ENCODE measurements at regions not wholly inside any gene's neighbourhood (a gene's known extent, or its start where the extent isn't known, plus 50 kb on each side); places are given as distances from the start of the nearest gene placed in this dataset.
"Not testable (repeated sequence)": the region's sequence is repeated elsewhere in the genome, so short reads cannot be mapped to it uniquely, and the experiment has no call there.

- DNase-seq (ENCODE audit: low read depth, low spot score): no peak
Observed at GRCh38 chr4:29259556-29259955, 1460.6 kb upstream of the PCDH7 start.

DNA sequence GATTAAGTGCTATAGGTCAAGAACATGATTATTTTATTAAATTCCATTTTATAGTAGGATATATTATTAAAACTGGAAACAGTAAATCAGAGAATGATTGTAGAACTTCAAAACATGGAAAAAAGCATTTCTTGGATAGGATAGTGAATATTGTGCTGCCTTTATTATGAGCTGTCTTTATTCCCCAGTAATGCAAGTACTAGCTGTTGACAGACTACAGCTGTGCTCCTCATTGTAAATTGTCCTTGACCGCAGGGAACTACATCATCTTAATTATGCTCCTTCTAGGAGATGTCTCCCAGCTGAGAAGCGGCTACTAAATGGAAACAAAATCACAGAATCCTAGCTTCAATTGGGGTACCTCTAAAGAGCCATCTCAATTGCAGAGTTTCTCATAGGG is 1457.2 kb upstream of the PCDH7 start:
- no peak for DNase-seq (ENCODE audit: low read depth, low spot score)

GRCh38 chr4:29276150-29276549 is 1444.0 kb upstream of the PCDH7 start:
- no peak for DNase-seq (ENCODE audit: low read depth, low spot score)

GRCh38 chr4:29277381-29277780 is 1442.8 kb upstream of the PCDH7 start:
- DNase-seq (ENCODE audit: low read depth, low spot score): no peak

- DNase-seq (ENCODE audit: low read depth, low spot score): no peak
Observed at GRCh38 chr4:29278585-29278984, 1441.6 kb upstream of the PCDH7 start.

- no peak for DNase-seq (ENCODE audit: low read depth, low spot score)
Observed at GRCh38 chr4:29289118-29289517, 1431.1 kb upstream of the PCDH7 start.

GRCh38 chr4:29295280-29295679 is 1424.9 kb upstream of the PCDH7 start:
- no peak for DNase-seq (ENCODE audit: low read depth, low spot score)

DNA sequence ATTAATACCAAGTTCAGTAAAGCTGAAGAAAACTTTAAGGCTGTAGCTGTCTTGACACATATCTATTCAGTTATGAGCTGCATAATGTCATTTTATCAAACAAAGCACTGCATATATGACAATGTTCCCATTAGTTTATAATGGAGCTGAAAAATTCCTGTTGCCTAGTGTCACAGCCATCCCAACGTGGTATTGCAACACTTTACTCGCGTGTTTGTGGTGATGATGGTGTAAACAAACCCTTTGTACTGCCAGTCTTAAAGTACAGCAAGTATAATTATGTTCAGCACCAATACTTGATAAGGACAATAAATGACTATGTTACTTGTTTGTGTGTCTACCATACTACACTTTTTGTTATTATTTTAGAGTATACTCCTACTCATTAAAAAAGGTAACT is 1415.6 kb upstream of the PCDH7 start:
- DNase-seq (ENCODE audit: low read depth, low spot score): no peak

- no peak for DNase-seq (ENCODE audit: low read depth, low spot score)
Observed at GRCh38 chr4:29307256-29307655, 1412.9 kb upstream of the PCDH7 start.

- DNase-seq (ENCODE audit: low read depth, low spot score): no peak
Observed at GRCh38 chr4:29307755-29308154, 1412.4 kb upstream of the PCDH7 start.

- no peak for DNase-seq (ENCODE audit: low read depth, low spot score)
Observed at GRCh38 chr4:29309050-29309449, 1411.1 kb upstream of the PCDH7 start.

DNA sequence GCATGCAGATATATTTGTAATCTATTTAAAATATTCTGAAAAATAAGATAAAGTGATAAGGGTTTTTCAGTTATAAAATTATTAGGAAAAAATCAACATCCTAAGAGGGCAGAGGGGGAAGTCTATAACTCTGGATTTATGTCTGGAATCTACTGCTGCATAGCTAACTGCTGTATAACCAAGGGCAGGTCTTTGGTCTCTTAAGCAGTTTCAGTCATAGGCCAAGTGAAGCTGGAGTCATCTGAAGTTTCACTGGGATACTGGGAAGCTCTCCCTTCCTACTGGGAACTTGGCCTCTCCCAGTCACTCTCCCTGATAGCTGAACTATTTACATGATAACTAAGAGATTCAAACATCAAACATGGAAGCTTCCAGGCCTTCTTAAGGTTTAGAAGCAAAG is 1409.9 kb upstream of the PCDH7 start:
- DNase-seq (ENCODE audit: low read depth, low spot score): no peak

- DNase-seq (ENCODE audit: low read depth, low spot score): no peak
Observed at GRCh38 chr4:29311247-29311646, 1408.9 kb upstream of the PCDH7 start.

DNA sequence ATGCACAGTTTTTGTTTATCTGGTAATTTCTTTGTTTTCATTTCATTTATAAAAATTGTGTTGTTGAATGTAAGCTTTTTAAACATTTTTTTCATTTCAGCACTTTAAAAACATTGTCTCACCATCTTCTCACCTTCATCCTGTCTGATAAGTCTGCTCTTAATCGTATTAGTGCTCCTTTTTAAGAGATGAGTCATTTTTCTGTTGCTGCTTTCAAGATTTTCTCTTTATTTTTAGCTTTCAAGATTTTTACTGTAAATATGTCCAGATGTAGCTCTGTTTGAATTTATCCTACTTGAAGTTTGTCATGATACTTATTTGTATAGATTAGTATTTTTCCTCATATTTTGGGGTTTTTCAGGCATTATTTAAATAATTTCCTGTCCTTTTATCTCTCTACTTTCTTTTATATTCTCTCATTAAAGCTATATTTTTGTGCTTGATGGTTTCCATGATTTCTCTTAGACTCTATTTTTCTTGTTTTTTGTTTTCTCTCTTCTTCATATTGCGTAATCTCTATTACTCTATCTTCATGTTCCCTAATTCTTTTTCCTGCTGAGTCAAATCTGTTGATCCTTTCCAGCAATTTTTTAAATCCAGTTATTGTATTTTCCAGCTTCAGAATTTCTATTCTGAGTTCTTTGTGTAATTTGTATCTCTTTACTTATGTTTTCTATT is 1400.4 kb upstream of the PCDH7 start:
- DNase-seq (ENCODE audit: low read depth, low spot score): no peak

DNA sequence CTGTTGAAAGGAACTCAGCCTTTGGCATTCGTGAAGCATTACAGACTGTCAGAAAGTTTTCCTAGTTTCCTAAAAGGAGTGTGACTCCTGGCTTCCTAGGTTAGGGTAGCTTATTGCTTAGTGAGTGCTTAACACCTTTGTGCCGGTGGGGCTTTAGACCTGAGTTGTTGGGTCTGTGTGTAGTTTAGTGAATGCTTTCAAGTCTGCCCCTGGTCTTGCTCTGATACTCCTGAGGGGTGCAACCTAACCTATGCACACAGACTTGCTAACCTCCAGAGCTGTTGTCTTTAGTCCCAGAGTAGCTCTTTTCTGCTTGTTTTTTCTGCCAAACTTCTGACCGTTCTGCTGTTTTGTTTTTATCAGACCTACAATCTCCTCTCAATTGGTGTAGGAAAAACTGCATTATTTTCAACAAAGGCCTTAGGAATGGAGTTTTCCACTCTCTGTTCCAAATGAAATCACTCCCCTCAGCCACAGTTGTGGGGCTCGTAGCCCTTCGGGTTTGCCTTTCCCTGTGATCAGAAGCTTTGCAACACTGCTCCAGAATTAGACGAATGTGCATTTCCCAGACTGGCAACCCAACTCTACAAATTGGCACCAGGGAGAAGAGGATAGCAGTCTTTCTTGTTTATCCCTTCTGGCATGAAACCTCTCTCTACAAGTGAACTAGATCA is 1399.1 kb upstream of the PCDH7 start:
- DNase-seq (ENCODE audit: low read depth, low spot score): no peak

DNA sequence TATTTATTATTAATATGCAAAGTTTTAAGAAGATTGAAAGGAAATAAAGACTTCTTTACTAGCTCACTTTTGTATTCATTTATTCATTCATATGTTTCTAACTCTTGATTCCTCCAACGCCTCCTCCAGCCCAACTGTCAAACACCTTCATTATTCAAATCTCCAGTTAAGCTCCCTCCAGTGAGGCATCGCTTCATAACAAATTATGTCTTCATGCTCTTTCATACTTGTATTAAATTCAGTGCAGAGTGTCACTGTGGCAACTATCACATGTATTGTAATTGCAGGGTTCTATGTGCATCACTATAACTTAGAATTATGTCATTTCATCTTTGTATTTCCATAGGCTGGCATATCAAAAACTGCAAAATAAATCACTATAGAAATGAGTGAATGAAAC is 1394.2 kb upstream of the PCDH7 start:
- DNase-seq (ENCODE audit: low read depth, low spot score): no peak

DNA sequence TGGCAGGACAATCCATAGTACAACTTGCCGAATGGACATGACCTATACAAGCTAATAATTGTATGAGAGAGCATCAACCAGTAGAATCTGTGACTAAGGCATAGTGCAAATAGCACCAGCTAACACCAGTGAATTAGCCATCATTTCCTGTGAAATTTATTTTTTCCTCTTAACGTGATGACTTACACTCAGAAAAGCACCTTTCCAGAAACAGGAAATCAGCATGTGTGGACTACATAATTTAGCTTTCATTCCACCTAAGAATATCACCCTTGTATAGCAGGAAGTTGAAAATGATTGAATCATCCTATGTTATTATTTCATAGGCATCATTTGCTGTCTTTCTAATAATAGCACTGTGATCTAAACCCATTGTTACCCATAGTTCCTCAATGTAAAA is 1393.4 kb upstream of the PCDH7 start:
- DNase-seq (ENCODE audit: low read depth, low spot score): no peak

- DNase-seq (ENCODE audit: low read depth, low spot score): no peak
Observed at GRCh38 chr4:29336861-29337260, 1383.3 kb upstream of the PCDH7 start.

GRCh38 chr4:29372971-29373370 is 1347.2 kb upstream of the PCDH7 start:
- DNase-seq (ENCODE audit: low read depth, low spot score): no peak

- no peak for DNase-seq (ENCODE audit: low read depth, low spot score)
Observed at GRCh38 chr4:29375716-29376115, 1344.5 kb upstream of the PCDH7 start.

GRCh38 chr4:29378237-29378636 is 1341.9 kb upstream of the PCDH7 start:
- not testable (repeated sequence) for DNase-seq (ENCODE audit: low read depth, low spot score)

- no peak for DNase-seq (ENCODE audit: low read depth, low spot score)
Observed at GRCh38 chr4:29390921-29391320, 1329.2 kb upstream of the PCDH7 start.

GRCh38 chr4:29405116-29405515 is 1315.1 kb upstream of the PCDH7 start:
- no peak for DNase-seq (ENCODE audit: low read depth, low spot score)

- no peak for DNase-seq (ENCODE audit: low read depth, low spot score)
Observed at GRCh38 chr4:29415771-29416170, 1304.4 kb upstream of the PCDH7 start.

Measured in smooth muscle cell of the brain vasculature (primary cell).